Choroid plexus epithelial cell (primary cell): ENCODE measurements at regions not wholly inside any gene's neighbourhood (a gene's known extent, or its start where the extent isn't known, plus 50 kb on each side); places are given as distances from the start of the nearest gene placed in this dataset.
"Not testable (repeated sequence)": the region's sequence is repeated elsewhere in the genome, so short reads cannot be mapped to it uniquely, and the experiment has no call there.

Experiments
- DNase-seq: peaks from one replicate; pipeline ENCODE4 v3.0.0-alpha.2; 2010; ENCODE audit warnings: low read depth
- H3K4me3 ChIP-seq: 2 replicates; pipeline ENCODE4 v1.5.1; 2011; ENCODE audit warnings: low read depth, mild to moderate bottlenecking, control low read depth, low read length, moderate library complexity
- CTCF ChIP-seq: conservative IDR thresholded peaks from 2 replicates; pipeline ENCODE4 v1.5.1; 2011; ENCODE audit warnings: low read depth, mild to moderate bottlenecking, control low read depth, inconsistent platforms, low read length, moderate library complexity

- TF ChIP-seq CTCF: no peak
- H3K4me3 ChIP-seq: no peak overlapping the region
- DNase-seq: no peak
Measured at GRCh38 chr2:105540642-105541041, 141.8 kb upstream of the FHL2 start.

GRCh38 chr2:105539331-105539730 is 140.5 kb upstream of the FHL2 start:
- TF ChIP-seq CTCF: no peak
- DNase-seq: no peak
- H3K4me3 ChIP-seq: no peak overlapping the region

- TF ChIP-seq CTCF: no peak
- H3K4me3 ChIP-seq: no peak overlapping the region
- DNase-seq: no peak
Measured at GRCh38 chr2:105538840-105539239, 140.0 kb upstream of the FHL2 start.

- H3K4me3 ChIP-seq: no peak overlapping the region
- no peak for DNase-seq
- TF ChIP-seq CTCF: no peak
Measured at GRCh38 chr2:105537920-105538319, 139.1 kb upstream of the FHL2 start.

GRCh38 chr2:105537466-105537865 is 138.6 kb upstream of the FHL2 start:
- TF ChIP-seq CTCF: no peak
- DNase-seq: no peak
- no peak overlapping the region for H3K4me3 ChIP-seq

- no peak overlapping the region for H3K4me3 ChIP-seq
- DNase-seq: no peak
- no peak for TF ChIP-seq CTCF
Measured at GRCh38 chr2:105536175-105536574, 137.3 kb upstream of the FHL2 start.

- not testable (repeated sequence) for H3K4me3 ChIP-seq, DNase-seq
Measured at GRCh38 chr2:105529258-105529657, 130.4 kb upstream of the FHL2 start.
